Activated T-cell treated with anti-CD3 and anti-CD28 coated beads, Interleukin-2, amount 50 U/mL, for 48 hours (primary cell): ENCODE measurements at regions not wholly inside any gene's neighbourhood (a gene's known extent, or its start where the extent isn't known, plus 50 kb on each side); places are given as distances from the start of the nearest gene placed in this dataset.
"Not testable (repeated sequence)": the region's sequence is repeated elsewhere in the genome, so short reads cannot be mapped to it uniquely, and the experiment has no call there.

Source experiments
- DNase-seq, 2 experiments: peaks; one replicate each; pipeline ENCODE4 v3.0.0-alpha.2; 2020

DNA sequence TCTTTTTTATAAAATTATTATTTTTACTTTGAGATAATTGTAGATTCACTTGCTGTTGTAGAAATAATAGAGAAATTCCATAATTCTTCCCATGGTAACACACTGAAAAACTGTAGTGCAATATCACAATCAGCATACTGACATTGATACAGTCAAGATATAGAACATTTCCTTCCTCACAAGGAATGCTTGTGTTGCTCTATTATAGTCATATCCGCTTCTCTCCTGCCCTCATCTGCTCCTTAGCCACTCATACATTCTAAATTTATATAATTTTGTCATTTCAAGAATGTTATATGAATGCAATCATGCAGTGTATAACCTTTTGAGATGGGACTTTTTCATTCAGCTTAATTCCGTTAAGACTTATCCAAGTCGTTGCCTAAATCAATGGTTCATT is 320.2 kb downstream of the BARHL2 start:
- DNase-seq, result no peak

DNA sequence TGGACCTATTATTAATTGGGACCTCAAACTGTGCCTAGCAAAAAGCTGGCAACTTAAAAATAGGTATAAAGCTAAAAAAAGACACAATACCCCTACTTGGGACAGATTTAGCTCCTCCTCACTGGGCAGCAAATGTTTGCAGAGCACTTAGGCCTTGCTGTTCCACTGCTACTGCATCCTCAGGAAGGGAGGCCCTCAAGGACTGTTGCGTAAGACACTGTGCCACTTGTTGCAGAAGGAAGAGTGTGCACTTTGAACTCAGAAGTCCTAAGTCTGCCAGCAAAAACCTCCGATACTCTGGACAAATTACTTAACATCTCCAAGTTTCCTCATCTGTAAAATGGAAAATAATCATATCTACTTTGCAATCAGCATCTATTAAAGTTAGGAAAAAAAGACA is 322.9 kb downstream of the BARHL2 start:
- no peak for DNase-seq

DNA sequence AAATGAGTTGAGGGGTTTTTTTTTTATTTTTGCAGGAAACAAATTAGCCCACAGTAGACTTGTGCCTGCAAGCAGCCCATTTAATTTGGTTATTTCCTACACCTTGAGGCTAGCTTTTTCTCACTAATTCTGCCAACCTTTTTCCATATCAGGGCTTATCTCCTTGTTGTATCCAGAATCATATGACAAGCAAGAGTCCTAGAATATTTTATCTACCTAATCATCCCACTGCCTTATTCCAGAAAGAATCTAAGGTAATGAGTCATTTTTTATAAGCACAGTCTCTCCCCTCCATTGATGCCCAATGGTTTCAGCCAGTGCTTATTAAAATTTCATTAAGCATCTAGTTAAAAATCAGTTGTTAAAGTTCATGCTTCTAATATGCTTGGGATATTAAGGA is 324.1 kb downstream of the BARHL2 start:
- DNase-seq, result no peak

DNA sequence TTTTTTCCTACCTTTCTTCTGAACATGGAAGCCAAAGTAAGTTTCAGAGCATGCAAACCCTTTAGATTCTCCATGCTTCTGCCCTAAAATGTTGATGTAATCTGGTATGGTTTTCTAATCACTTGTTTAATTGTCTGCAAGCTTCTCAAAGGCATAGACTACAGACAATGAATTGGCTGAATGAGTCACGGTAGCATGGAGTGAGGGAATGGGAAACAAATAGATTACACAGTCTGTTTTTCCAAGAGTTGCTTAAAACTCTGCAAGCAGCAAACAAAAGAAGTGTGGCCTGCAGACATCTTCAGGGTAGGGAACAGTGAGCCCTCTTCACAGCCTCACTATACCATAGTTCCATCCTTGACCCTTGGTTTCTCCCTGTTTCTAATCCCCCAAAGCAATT is 326.0 kb downstream of the BARHL2 start:
- no peak for DNase-seq

DNA sequence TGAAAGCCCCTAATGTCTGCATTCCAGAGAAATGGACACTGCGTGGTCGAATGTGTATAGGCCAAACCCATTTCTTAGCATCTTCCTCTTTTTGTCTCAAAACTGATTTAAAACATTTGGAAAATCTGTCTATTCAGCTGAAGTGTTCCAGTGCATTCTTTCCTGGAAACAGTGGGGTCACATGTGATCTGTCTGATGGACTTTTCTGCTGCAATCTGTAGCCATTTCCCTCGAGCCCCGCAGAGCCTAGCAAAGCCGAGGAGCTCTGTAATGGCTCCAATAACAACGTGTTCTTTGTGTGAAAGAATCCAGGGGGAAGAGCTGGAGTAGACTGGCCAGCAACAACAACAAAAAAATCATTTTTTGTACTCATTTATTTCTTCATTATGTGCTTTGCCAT is 329.3 kb downstream of the BARHL2 start:
- DNase-seq, result no peak

DNA sequence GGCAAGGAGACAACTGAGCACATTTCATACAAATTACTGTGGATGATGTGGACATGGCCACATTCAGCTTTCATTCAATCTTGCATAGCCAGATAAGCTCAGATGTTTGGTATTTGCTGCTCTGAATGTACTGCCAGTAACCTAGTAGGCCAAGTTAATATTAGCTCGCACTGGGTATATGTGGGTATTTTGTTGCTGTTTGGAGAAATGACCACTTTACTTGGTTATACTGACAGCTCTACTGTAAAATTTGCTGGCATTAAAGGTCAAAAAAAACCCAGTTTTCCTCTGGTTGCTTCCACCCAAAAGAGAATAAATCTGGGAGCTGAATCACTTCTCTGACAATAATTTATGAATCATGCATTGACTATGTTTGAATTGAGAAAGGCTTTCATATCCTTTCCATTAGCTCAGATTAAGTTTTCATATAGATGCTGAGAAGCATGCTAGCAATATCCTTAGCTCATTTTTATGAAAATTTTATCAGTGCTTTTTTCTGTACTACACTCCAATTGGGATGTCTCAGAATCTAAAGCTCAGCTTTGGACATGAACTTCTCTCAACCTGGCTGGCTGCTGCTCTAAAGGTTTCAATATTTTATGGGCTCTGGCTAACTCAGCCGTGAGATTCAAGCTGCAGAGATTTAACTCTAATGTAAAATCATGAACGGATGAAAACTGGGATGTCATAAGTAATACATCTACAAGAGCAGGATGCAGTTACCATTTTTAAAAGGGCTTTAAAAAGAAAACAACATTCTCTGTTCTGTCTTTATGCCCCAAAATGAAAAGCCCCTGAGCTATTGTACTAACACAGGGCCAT is 330.0 kb downstream of the BARHL2 start:
- DNase-seq, result no peak

DNA sequence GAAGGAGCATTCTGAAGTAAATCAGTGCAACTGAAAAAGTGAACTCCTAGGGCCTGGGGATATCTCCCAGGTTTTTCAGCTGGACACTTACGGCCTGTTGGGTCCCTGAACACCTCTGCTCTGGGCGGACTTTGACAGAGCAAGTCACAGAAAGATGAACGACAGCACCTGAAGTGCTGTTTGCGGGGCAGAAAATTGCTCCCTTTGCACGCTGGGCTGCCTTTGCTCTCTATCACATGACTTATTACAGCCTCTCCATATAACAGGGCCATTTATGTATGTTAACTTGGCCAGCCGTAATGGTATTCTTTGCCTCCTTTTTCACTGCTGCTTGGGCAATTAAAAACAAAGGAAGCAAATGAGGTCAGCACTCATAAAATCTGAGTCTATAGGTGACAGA is 332.9 kb downstream of the BARHL2 start:
- no peak for DNase-seq

DNA sequence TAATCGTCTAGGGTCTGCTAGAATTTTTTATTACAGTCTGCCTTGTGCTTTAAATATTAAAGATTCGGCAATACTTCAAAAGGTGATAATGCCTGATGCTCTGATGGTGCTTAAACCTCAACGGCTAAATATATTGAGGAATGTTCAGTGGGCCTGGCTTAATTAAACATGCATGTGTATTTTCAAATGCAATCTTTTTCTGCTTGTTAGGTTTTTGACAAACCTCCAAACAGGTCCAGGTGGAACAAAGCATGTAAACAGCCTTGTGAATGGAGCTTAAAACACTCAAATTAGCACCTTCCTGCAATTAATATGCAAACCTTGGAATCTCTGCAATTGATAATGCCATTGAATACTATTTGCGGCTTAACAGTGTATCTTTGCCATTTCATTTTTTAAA is 334.9 kb downstream of the BARHL2 start:
- DNase-seq, result no peak

DNA sequence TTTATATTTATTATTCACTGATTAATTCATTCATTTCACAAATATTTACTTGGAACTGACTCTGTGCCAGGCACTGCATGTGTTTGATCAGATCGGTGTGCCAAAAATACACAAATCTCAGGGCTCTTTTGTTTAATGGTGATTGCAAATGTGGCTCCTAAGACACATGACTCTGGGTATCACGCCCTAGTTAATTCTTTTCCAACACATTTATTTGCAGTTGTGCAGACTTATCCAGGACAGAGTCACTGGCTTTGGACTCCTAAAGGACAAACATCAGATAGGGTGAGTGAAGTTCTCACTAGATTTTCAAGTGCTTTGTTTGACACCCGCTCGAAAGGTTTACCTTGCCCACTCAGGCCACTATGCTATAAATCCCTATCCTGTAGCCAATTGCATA is 335.5 kb downstream of the BARHL2 start:
- DNase-seq, result no peak

DNA sequence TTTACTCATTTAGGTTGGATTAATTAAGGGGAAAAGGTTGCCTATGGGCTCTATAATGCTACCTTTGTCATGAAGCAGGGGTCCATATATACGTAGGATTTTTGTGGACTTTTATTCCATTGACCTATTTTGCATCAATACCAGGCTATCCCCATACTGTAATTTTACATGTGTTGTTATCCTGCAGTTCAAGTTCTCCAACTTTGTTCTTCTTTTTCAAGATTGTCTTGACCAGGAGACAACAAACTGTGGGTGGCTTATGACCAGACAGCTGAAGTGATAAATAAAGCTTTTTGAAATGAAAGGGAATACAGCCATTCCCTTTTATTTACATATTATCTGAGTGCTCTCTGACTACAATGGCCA is 345.7 kb downstream of the BARHL2 start:
- no peak for DNase-seq

DNA sequence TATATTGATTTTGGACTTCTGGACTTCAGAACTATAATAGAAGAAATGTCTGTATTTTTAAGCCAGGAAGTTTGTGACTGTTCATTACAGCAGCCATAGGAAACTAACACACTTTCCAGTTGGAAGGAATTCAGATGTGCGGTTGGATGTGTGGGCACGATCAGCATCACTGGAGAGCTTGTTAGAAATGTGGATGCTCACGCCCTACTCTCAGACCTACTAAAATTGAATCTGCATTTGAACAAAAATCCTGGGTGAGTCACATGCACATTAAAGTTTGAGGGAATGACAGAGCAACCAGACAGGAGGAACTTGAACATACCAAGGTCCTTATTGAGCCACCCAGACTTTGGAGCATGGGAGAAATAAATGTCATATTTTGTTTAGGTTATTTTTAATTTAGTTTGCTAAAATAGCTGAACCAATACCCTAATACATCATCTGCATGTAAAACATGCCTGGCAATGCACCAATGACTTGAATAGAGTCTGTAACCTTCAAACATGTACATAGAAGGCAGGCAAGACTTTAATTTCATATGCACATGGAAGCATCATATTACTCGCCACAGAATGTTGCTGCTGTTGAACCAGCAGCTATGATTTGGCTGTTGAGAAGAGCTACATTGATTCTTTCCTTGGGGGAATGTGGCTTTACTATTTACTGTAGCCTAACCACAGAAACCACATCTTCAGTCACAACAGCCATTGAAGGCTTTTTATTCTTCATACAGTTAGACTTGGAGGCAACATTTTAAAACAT is 346.2 kb downstream of the BARHL2 start:
- no peak for DNase-seq

DNA sequence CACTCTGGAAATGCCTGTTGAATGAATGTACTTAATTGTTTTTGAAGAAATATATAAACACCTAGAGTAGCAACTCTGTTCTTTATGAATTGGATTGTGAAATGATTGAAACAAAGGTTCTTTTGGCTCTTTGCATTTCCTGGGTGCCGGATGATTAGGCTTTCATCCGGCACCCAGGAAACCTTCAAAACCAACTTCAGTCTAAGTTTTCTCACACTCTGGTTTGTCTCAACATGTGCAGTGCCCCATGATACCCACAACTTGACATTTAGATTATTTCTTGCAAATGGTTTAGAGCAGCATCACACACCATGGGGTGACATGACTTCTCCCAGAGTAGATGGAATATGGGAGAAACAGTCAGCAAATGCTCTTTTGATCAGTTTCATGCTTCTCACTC is 354.9 kb downstream of the BARHL2 start:
- DNase-seq, result no peak

DNA sequence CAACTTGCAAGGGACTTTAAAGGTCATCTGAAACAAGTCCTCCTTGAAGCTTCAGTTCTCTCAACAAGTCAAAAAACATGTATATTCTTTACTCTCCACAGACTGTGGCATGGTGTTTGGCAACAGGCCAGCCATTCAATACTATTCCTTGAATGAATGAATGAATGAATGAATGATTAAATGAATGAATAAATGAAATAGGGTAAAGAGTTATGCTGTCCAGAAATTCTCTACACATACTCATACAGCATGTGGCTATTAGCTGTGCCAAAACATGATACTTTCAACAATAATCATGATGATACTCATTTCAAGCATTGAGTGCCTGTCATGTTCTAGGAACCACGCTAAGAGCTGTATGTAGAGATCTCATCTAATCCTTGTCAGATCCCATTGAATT is 356.1 kb downstream of the BARHL2 start:
- DNase-seq, result no peak

DNA sequence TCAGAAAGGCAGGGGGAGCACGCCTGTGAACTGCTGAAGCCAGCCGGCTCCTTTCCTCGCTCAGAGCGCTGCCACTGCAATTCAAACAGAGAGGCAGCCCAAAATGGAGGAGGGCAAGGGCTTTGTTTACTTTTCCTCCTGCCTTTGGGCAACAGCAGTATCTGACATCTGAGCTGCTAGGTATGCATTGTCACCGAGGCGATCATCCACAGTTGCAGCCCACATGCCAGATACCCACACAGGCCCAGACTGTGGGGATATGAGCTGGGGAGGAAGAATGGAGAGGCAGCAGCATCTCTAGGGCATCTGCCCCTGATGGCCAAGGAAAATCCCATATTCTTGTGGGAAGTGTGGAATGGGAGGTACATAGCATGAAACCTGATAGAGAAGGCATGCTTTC is 357.1 kb downstream of the BARHL2 start:
- no peak for DNase-seq

DNA sequence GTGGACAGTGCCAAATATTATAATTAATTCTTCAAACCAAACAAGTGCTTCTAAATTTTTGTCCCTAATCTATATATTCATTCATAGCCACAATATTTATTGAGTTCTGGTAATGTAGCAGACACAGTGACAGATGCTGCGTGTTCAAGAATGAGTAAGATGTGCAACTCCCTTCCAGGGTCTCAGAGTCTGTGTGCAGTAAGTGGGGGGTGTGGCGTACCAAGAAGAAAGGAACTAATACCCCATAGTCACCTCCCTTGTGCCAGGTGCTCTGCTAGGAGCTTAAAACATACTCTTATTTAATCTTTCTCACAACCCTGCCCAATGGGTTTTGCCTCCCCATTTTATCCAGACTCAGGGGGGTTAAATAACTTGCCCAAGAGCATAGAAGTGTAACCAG is 358.7 kb downstream of the BARHL2 start:
- DNase-seq, result no peak

DNA sequence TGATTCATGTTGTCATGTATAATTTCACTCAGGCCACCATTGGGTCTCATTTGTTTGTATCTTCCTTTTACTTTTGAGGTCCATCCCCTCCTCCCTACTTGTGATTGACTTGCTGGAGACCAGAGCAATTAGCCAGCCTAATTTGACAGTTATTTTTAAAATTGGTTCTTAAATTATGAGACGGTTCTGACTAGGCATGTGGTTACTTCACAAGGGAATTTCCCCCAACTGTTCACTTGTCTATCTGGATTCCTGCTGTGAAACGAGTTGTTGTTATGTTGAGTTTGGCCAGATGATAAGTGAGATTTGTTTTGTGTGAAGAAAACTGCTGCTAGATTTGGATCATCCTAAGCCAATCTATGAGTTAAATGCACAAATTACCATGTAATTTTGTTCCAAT is 359.1 kb downstream of the BARHL2 start:
- DNase-seq, result no peak

DNA sequence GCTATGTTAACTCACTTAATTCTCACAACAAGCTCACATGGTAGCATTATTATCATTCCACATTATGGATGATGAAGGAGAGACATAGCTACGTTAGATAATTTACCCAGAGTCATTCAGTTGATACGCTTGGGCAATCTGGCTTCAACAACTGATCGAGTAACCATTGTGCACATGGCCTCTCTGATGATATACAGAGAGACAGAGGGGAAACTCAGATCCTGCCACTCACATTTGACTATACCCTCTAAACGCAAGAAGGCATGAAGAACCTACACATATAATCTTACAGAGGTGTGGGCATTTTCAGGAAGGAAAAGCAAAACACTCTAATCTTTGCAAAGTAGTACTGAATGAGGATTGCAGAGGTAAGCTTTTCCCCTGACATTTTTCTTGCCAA is 360.1 kb downstream of the BARHL2 start:
- DNase-seq, result no peak

DNA sequence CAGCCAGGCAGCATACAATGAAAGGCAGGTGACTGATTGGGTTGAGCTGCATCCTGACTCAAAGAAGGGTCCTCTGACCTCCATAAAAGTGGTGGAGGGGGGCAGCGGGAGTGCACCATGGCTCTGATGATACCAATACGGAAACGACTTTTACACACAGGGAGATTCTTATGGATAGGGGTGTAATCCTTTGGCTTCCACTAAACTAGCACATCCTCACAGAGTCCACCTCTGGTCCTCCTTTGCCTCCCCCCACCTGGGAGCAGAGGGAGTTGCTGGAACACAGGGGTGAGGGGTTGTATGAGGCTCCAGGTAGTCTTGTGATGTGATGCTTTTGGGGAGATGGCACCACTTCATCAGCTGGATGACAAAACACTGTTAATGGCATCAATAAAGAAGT is 361.0 kb downstream of the BARHL2 start:
- DNase-seq, result no peak

DNA sequence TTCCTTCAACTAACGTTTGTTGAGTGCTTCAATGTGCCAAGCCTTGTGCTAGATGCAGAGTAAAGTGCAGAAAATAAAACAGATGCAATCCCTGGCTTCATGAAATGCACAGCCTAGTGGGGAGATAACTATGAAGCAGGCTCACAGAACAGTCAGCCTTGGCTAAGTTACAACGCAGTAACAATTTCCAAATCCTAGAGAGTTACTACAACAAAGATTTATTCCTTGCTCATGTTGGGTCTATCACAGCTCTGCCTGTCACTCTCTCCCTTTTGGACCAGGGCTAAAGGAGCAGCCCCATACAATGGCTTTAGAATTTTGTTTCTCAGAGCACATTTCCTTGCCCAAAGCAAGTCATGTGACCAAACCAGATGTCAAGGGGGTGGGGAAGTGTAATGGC is 359.8 kb downstream of the ZNF326 start:
- DNase-seq, result no peak

DNA sequence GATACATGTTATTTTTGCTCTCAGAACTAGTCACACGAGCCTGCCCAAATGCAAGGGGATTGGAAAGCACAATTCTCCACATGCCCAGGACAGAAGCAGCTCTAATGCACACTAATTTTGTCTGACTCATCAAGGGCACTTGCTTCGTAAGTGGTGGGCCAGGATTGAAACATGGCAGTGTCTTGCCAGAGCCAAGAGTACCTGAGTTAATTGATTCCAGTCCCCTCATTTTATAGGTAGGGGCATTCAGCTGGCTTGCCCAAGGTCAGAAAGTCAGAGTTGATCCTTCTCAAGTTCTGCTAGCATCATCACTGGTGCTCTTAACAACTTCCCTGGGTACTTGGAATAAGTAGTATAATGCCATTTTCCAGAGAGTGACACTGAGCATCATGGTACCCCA is 356.1 kb downstream of the ZNF326 start:
- DNase-seq, result no peak

DNA sequence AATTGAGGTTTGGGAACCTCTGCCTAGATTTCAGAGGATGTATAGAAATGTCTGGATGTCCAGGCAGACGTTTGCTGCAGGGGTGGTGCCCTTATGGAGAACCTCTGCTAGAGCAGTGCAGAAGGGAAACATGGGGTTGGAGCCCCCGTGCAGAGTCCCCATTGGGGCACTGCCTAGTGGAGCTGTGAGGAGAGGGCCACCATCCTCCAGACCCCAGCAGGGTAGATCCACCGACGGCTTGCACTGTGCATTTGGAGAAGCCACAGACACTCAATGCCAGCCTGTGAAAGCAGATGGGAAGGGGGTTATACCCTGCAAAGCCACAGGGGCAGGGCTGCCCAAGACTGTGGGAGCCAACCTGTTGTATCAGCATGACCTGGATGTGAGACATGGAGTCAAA is 354.6 kb downstream of the ZNF326 start:
- no peak for DNase-seq

DNA sequence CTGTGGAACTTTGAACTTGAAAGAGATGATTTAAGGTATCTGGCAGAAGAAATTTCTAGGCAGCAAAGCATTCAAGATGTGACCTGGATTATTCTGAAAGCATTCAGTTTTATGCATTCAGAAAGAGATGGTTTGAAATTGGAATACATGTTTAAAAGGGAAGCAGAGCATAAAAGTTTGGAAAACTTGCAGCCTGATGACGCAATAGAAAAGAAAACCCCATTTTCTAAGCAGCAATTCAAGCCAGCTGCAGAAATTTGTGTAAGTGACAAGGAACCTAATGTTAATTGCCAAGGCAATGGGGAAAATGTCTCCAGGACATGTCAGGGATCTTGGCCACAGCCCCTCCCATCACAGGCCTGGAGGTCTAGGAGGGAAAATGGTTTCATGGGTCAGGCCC is 354.0 kb downstream of the ZNF326 start:
- no peak for DNase-seq

DNA sequence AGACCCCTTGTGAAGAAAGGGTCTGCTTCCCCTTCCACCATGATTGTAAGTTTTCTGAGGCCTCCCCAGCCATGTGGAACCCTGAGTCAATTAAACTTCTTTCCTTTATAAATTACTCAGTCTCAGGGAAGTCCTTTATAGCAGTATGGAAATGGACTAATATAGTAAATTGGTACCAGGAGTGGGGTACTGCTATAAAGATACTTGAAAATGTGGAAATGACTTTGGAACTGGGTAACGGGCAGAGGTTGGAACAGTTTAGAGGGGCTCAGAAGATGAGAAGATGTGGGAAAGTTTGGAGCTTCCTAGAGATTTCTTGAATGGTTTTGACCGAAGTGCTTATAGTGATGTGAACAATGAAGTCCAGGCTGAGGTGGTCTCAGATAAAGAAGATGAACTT is 353.5 kb downstream of the ZNF326 start:
- not testable (repeated sequence) for DNase-seq

DNA sequence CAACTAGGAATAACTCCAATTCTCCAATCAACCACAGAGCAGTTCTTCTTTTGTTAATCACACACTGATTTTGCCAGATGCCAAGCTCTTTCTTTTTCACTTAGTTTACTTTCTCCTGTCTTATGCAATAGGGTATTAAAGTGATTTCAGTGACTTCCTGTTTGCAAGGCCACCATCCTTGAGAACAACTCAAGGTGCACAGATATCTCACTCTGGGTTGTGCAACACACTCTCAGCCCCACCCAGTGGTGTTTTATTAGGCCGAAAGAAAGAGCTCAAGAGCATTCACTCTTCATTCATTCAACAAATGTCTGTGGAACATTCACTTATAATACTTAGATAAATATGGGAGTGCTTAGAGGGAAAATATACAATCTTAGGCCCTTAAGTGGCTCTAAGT is 352.5 kb downstream of the ZNF326 start:
- DNase-seq, result no peak

DNA sequence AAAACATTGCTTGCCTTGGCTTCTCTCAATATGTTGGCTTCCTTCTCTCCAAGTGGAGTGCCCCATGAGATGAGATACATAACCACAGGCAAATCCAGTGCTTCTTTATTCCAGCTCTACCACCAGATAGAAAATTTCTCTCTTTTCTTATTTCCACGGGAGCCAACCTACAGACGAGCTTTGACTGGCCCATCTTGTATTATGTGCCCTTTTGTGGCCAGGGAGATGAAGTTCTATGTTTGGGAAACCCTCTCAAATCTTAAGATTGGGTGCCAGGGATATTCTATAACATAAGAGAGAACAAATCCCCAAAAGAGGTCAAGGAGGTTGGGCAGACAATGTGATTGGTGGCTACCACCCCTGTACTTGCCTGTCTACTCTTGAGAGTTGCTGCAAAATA is 351.8 kb downstream of the ZNF326 start:
- no peak for DNase-seq
